ENCODE measurements at regions not wholly inside any gene's neighbourhood (a gene's known extent, or its start where the extent isn't known, plus 50 kb on each side); places are given as distances from the start of the nearest gene placed in this dataset.

- Histone ChIP-seq H4K20me1 (ENCODE audit: control insufficient read depth, insufficient read depth, insufficient read length) (no peaks in the 10 kb centered on the region), H3K79me1 (ENCODE audit: insufficient read depth, low read depth, low read length, poor library complexity, severe bottlenecking) (no peaks in the 10 kb centered on the region), H2AFZ (ENCODE audit: low read length) (no peak overlapping the region), H2BK5ac (ENCODE audit: insufficient read length, low read length) (no peak overlapping the region), H3K23ac (ENCODE audit: insufficient read length, low read depth, low read length) (no peak overlapping the region), H3K56ac (ENCODE audit: insufficient read length, low read depth, low read length) (no peak overlapping the region), H3K9me3 (ENCODE audit: control insufficient read depth, low read depth, low read length) (no peaks in the 10 kb centered on the region), H3K9ac (ENCODE audit: extremely low read depth, insufficient read length, low read length) (no peak overlapping the region), H3K23me2 (ENCODE audit: insufficient read length, low read depth, low read length, poor library complexity, severe bottlenecking) (no peaks in the 10 kb centered on the region), H3K4me1 (ENCODE audit: insufficient read depth, low read length) (peaks cover 2% of the 10 kb centered on the region; the same call in 1 of the 2 replicates), H2BK120ac (ENCODE audit: low read depth, low read length, poor library complexity, severe bottlenecking) (no peak overlapping the region), H4K91ac (ENCODE audit: insufficient read length, low read depth, low read length) (no peak overlapping the region), H3K27ac (ENCODE audit: insufficient read length, low read depth, low read length) (no peak overlapping the region), H3K27me3 (ENCODE audit: insufficient read depth, low read length) (no peaks in the 10 kb centered on the region), H3K14ac (ENCODE audit: insufficient read depth, low read length) (no peak overlapping the region), H3K4me2 (ENCODE audit: insufficient read depth, insufficient read length, low read length) (no peak overlapping the region), H3K4ac (ENCODE audit: low read depth, low read length) (no peak overlapping the region), H2BK12ac (ENCODE audit: insufficient read length, low read depth, low read length) (no peak overlapping the region), H2BK15ac (ENCODE audit: low read depth, low read length) (no peak overlapping the region), H3T11ph (ENCODE audit: low read length) (no peak overlapping the region), H3K18ac (ENCODE audit: insufficient read length, low read depth, low read length) (no peak overlapping the region), H4K8ac (replicated peaks; ENCODE audit: insufficient read length, low read depth, low read length) (no peak overlapping the region), H2AK5ac (ENCODE audit: insufficient read length, low read length) (no peak overlapping the region), H4K5ac (ENCODE audit: insufficient read length, low read depth, low read length) (no peak overlapping the region), H2BK20ac (ENCODE audit: low read depth, low read length, poor library complexity, severe bottlenecking) (no peak overlapping the region), H3K79me2 (ENCODE audit: insufficient read depth, low read length) (no peaks in the 10 kb centered on the region)
- Mint-ChIP-seq H3K36me3 (ENCODE audit: insufficient read depth in 1 of 3, low read depth in 3 of 3) (no peaks in the 10 kb centered on the region; a peak in 1 of 7 replicates), H3K4me3 (no peak overlapping the region), H3K9me3 (peaks cover 0 to 2% of the 10 kb centered on the region in 2 experiments; a peak in 1 of 5 replicates), H3K27ac (no peak overlapping the region), H3K27me3 (ENCODE audit: low read depth) (peaks cover 3% of the 10 kb centered on the region; the same call in 1 of the 2 replicates), H3K4me1 (peaks cover 9 to 12% of the 10 kb centered on the region in 2 experiments)
- TF ChIP-seq, protein P1, sequence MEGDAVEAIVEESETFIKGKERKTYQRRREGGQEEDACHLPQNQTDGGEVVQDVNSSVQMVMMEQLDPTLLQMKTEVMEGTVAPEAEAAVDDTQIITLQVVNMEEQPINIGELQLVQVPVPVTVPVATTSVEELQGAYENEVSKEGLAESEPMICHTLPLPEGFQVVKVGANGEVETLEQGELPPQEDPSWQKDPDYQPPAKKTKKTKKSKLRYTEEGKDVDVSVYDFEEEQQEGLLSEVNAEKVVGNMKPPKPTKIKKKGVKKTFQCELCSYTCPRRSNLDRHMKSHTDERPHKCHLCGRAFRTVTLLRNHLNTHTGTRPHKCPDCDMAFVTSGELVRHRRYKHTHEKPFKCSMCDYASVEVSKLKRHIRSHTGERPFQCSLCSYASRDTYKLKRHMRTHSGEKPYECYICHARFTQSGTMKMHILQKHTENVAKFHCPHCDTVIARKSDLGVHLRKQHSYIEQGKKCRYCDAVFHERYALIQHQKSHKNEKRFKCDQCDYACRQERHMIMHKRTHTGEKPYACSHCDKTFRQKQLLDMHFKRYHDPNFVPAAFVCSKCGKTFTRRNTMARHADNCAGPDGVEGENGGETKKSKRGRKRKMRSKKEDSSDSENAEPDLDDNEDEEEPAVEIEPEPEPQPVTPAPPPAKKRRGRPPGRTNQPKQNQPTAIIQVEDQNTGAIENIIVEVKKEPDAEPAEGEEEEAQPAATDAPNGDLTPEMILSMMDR (conservative IDR thresholded peaks at IDR 0.05): no peak
- no peak for DNase-seq
- WGBS (ENCODE audit: extremely low coverage, insufficient read length, low lambda C conversion rate): no CpG with 5 or more reads among the region's 2 CpGs
These were observed 438.1 kb downstream of the GBA3 start for GRCh38 chr4:23130845-23131244.
